SU-DHL-6 (cell line): ENCODE measurements at regions not wholly inside any gene's neighbourhood (a gene's known extent, or its start where the extent isn't known, plus 50 kb on each side); places are given as distances from the start of the nearest gene placed in this dataset.

ENCODE experiments used
- CTCF ChIP-seq: fragments of 200-600 bp; sonication (generic); IDR thresholded peaks from one replicate; pipeline ENCODE4 v1.5.1; 2017; ENCODE audit warnings: antibody characterized with exemption, mild to moderate bottlenecking, low read length, moderate library complexity; ENCODE audit not compliant: insufficient read depth, poor library complexity, severe bottlenecking
- EZH2phosphoT487 ChIP-seq: fragments of 200-600 bp; sonication (generic), shearing (Covaris generic); conservative IDR thresholded peaks from 2 replicates; pipeline ENCODE4 v1.6.1; 2018; ENCODE audit warnings: mild to moderate bottlenecking, antibody characterized with exemption, low read length, moderate library complexity, mixed read lengths

GRCh38 chrX:69022430-69022829 is 142.8 kb downstream of the PJA1 start:
- TF ChIP-seq CTCF (no peak), EZH2phosphoT487 (no peak)
